ENCODE measurements at regions not wholly inside any gene's neighbourhood (a gene's known extent, or its start where the extent isn't known, plus 50 kb on each side); places are given as distances from the start of the nearest gene placed in this dataset.

- no peak for DNase-seq (ENCODE audit: low spot score)
- no peaks in the 10 kb centered on the region for H3K9me3 ChIP-seq (ENCODE audit: severe bottlenecking)
- H3K27me3 ChIP-seq (ENCODE audit: insufficient read depth, poor library complexity, severe bottlenecking), result no peaks in the 10 kb centered on the region
- TF ChIP-seq CTCF (IDR thresholded peaks at IDR 0.05; ENCODE audit: poor library complexity, severe bottlenecking), result no peak
- ATAC-seq (ENCODE audit: low read depth), result no peak
- H3K36me3 ChIP-seq (ENCODE audit: low read depth), result no peaks in the 10 kb centered on the region
- H3K27ac ChIP-seq (ENCODE audit: poor library complexity, severe bottlenecking), result no peak overlapping the region
- no peaks in the 10 kb centered on the region for H3K4me1 ChIP-seq (ENCODE audit: insufficient read depth, poor library complexity, severe bottlenecking)
- H3K4me3 ChIP-seq (ENCODE audit: severe bottlenecking), result no peak overlapping the region
Measured at GRCh38 chr9:26210338-26210851, 532.2 kb upstream of the TUSC1 start.

GRCh38 chr9:26205261-26205660 is 527.0 kb upstream of the TUSC1 start:
- Histone ChIP-seq H3K27ac (ENCODE audit: poor library complexity, severe bottlenecking) (no peak overlapping the region), H3K27me3 (ENCODE audit: insufficient read depth, poor library complexity, severe bottlenecking) (no peaks in the 10 kb centered on the region), H3K4me1 (ENCODE audit: insufficient read depth, poor library complexity, severe bottlenecking) (no peaks in the 10 kb centered on the region), H3K9me3 (ENCODE audit: severe bottlenecking) (no peaks in the 10 kb centered on the region), H3K4me3 (ENCODE audit: severe bottlenecking) (no peak overlapping the region), H3K36me3 (ENCODE audit: low read depth) (no peaks in the 10 kb centered on the region)
- no peak for ATAC-seq (ENCODE audit: low read depth)
- TF ChIP-seq CTCF (IDR thresholded peaks at IDR 0.05; ENCODE audit: poor library complexity, severe bottlenecking), result no peak
- no peak for DNase-seq (ENCODE audit: low spot score)

- ATAC-seq (ENCODE audit: low read depth) (no peak), DNase-seq (ENCODE audit: low spot score) (no peak)
- Histone ChIP-seq H3K9me3 (ENCODE audit: severe bottlenecking) (peaks cover 2% of the 10 kb centered on the region), H3K36me3 (ENCODE audit: low read depth) (no peaks in the 10 kb centered on the region), H3K4me3 (ENCODE audit: severe bottlenecking) (no peak overlapping the region), H3K4me1 (ENCODE audit: insufficient read depth, poor library complexity, severe bottlenecking) (no peaks in the 10 kb centered on the region), H3K27ac (ENCODE audit: poor library complexity, severe bottlenecking) (no peak overlapping the region), H3K27me3 (ENCODE audit: insufficient read depth, poor library complexity, severe bottlenecking) (no peaks in the 10 kb centered on the region)
- no peak for TF ChIP-seq CTCF (IDR thresholded peaks at IDR 0.05; ENCODE audit: poor library complexity, severe bottlenecking)
Measured at GRCh38 chr9:26193237-26193636, 515.0 kb upstream of the TUSC1 start.

DNA sequence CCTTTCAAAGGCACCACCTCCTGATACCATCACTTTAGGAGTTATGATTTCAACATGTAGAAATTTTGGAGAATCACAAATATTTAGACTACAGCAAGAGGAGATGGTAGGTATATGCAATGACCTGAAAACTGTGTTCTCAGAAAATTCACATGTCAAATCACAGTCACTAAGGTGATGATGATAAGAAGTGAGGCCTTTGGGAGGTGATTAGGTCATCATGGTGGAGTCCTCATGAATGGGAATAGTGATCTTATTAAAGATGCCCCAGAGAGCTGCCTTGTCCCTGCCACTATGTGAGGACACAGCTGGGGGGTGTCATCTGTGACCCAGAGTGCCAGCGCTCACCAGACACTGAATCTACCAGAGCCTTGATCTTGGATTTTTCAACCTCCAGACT is 513.5 kb upstream of the TUSC1 start:
- no peak for DNase-seq (ENCODE audit: low spot score)
- no peak for TF ChIP-seq CTCF (IDR thresholded peaks at IDR 0.05; ENCODE audit: poor library complexity, severe bottlenecking)
- Histone ChIP-seq H3K27me3 (ENCODE audit: insufficient read depth, poor library complexity, severe bottlenecking) (no peaks in the 10 kb centered on the region), H3K9me3 (ENCODE audit: severe bottlenecking) (peaks cover 2% of the 10 kb centered on the region), H3K4me1 (ENCODE audit: insufficient read depth, poor library complexity, severe bottlenecking) (no peaks in the 10 kb centered on the region), H3K4me3 (ENCODE audit: severe bottlenecking) (no peak overlapping the region), H3K36me3 (ENCODE audit: low read depth) (no peaks in the 10 kb centered on the region), H3K27ac (ENCODE audit: poor library complexity, severe bottlenecking) (no peak overlapping the region)
- no peak for ATAC-seq (ENCODE audit: low read depth)

GRCh38 chr9:26181836-26182235 is 503.6 kb upstream of the TUSC1 start:
- Histone ChIP-seq H3K4me3 (ENCODE audit: severe bottlenecking) (no peak overlapping the region), H3K36me3 (ENCODE audit: low read depth) (no peaks in the 10 kb centered on the region), H3K27me3 (ENCODE audit: insufficient read depth, poor library complexity, severe bottlenecking) (no peaks in the 10 kb centered on the region), H3K27ac (ENCODE audit: poor library complexity, severe bottlenecking) (no peak overlapping the region), H3K9me3 (ENCODE audit: severe bottlenecking) (no peaks in the 10 kb centered on the region), H3K4me1 (ENCODE audit: insufficient read depth, poor library complexity, severe bottlenecking) (no peaks in the 10 kb centered on the region)
- TF ChIP-seq CTCF (IDR thresholded peaks at IDR 0.05; ENCODE audit: poor library complexity, severe bottlenecking), result no peak
- no peak for ATAC-seq (ENCODE audit: low read depth)
- no peak for DNase-seq (ENCODE audit: low spot score)

Data from RWPE2 (cell line).